Parathyroid adenoma (tissue), 2 donors: ENCODE measurements at regions not wholly inside any gene's neighbourhood (a gene's known extent, or its start where the extent isn't known, plus 50 kb on each side); places are given as distances from the start of the nearest gene placed in this dataset.

Source experiments
- H2AFZ ChIP-seq: fragments of 300-600 bp; sonication (generic); one replicate; pipeline ENCODE4 v1.7.0; 2017; ENCODE audit warnings: antibody characterized with exemption, mild to moderate bottlenecking
- H3K27ac ChIP-seq: fragments of 300-600 bp; sonication (generic); one replicate; pipeline ENCODE4 v1.7.0; 2017
- H3K27me3 ChIP-seq: fragments of 300-600 bp; sonication (generic); one replicate; pipeline ENCODE4 v1.7.0; 2017; ENCODE audit warnings: low read length; ENCODE audit not compliant: control insufficient read depth, insufficient read depth
- H3K36me3 ChIP-seq: fragments of 300-600 bp; sonication (generic); one replicate; pipeline ENCODE4 v1.7.0; 2017; ENCODE audit warnings: low read length; ENCODE audit not compliant: control insufficient read depth, insufficient read depth
- H3K4me1 ChIP-seq: fragments of 300-600 bp; sonication (generic); one replicate; pipeline ENCODE4 v1.7.0; 2017; ENCODE audit warnings: control low read depth
- H3K4me2 ChIP-seq: fragments of 300-600 bp; sonication (generic); one replicate; pipeline ENCODE4 v1.7.0; 2017; ENCODE audit warnings: low read length
- H3K4me3 ChIP-seq: fragments of 300-600 bp; sonication (generic); one replicate; pipeline ENCODE4 v1.7.0; 2017; ENCODE audit warnings: low read depth, low read length
- H3K79me2 ChIP-seq: fragments of 300-600 bp; sonication (generic); one replicate; pipeline ENCODE4 v1.7.0; 2017; ENCODE audit warnings: control low read depth
- H3K9ac ChIP-seq: fragments of 300-600 bp; sonication (generic); one replicate; pipeline ENCODE4 v1.7.0; 2017; ENCODE audit warnings: mild to moderate bottlenecking
- H3K9me3 ChIP-seq: fragments of 300-600 bp; sonication (generic); one replicate; pipeline ENCODE4 v1.7.0; 2017; ENCODE audit warnings: low read length; ENCODE audit not compliant: control insufficient read depth
- CTCF ChIP-seq: fragments of 300-600 bp; sonication (generic); IDR thresholded peaks from one replicate; pipeline ENCODE4 v1.7.0; 2017; ENCODE audit warnings: antibody characterized with exemption, mild to moderate bottlenecking
- donor health status: primary hyperparathyroidism.

GRCh38 chr4:26267087-26267486 lies 53.7 kb upstream of the RBPJ start:
- Histone ChIP-seq H3K27ac (no peak overlapping the region), H3K36me3 (no peaks in the 10 kb centered on the region), H3K79me2 (no peaks in the 10 kb centered on the region), H3K4me2 (no peak overlapping the region), H2AFZ (no peak overlapping the region), H3K9ac (no peak overlapping the region), H3K4me3 (no peak overlapping the region), H3K4me1 (no peaks in the 10 kb centered on the region), H3K9me3 (no peaks in the 10 kb centered on the region), H3K27me3 (no peaks in the 10 kb centered on the region)
- no peak for TF ChIP-seq CTCF

GRCh38 chr4:26268246-26268645 lies 52.6 kb upstream of the RBPJ start:
- H3K4me3 ChIP-seq = no peak overlapping the region
- H3K79me2 ChIP-seq = no peaks in the 10 kb centered on the region
- no peak overlapping the region for H2AFZ ChIP-seq
- H3K36me3 ChIP-seq = no peaks in the 10 kb centered on the region
- H3K9ac ChIP-seq = no peak overlapping the region
- no peaks in the 10 kb centered on the region for H3K4me1 ChIP-seq
- no peaks in the 10 kb centered on the region for H3K27me3 ChIP-seq
- no peak for TF ChIP-seq CTCF
- no peaks in the 10 kb centered on the region for H3K9me3 ChIP-seq
- H3K27ac ChIP-seq = no peak overlapping the region
- no peak overlapping the region for H3K4me2 ChIP-seq

- H3K9me3 ChIP-seq = no peaks in the 10 kb centered on the region
- no peak overlapping the region for H3K4me3 ChIP-seq
- no peak overlapping the region for H3K9ac ChIP-seq
- H3K27me3 ChIP-seq = no peaks in the 10 kb centered on the region
- no peak overlapping the region for H2AFZ ChIP-seq
- no peak overlapping the region for H3K4me2 ChIP-seq
- no peaks in the 10 kb centered on the region for H3K4me1 ChIP-seq
- no peak for TF ChIP-seq CTCF
- no peaks in the 10 kb centered on the region for H3K79me2 ChIP-seq
- no peaks in the 10 kb centered on the region for H3K36me3 ChIP-seq
- H3K27ac ChIP-seq = no peak overlapping the region
These were observed 51.8 kb upstream of the RBPJ start for GRCh38 chr4:26269038-26269437.
